HUES64 (cell line): ENCODE measurements at regions not wholly inside any gene's neighbourhood (a gene's known extent, or its start where the extent isn't known, plus 50 kb on each side); places are given as distances from the start of the nearest gene placed in this dataset.
"Not testable (repeated sequence)": the region's sequence is repeated elsewhere in the genome, so short reads cannot be mapped to it uniquely, and the experiment has no call there.

Experiments used
- H3K27ac ChIP-seq: 2 replicates; pipeline ENCODE4 v1.7.0; 2013; ENCODE audit warnings: low read depth, low read length, inconsistent platforms
- H3K27me3 ChIP-seq: 2 replicates; pipeline ENCODE4 v1.6.1; 2013; ENCODE audit warnings: mild to moderate bottlenecking, low read length; ENCODE audit not compliant: insufficient read depth
- H3K36me3 ChIP-seq: 2 replicates; pipeline ENCODE4 v1.6.1; 2013; ENCODE audit warnings: mild to moderate bottlenecking, low read length; ENCODE audit not compliant: insufficient read depth
- H3K4me1 ChIP-seq: 2 replicates; pipeline ENCODE4 v1.6.1; 2013; ENCODE audit warnings: mild to moderate bottlenecking, low read length, moderate library complexity; ENCODE audit not compliant: insufficient read depth
- H3K4me3 ChIP-seq: 2 replicates; pipeline ENCODE4 v1.5.1; 2013; ENCODE audit warnings: mild to moderate bottlenecking, low read length, moderate library complexity
- H3K9ac ChIP-seq: 2 replicates; pipeline ENCODE4 v1.6.1; 2013; ENCODE audit warnings: mild to moderate bottlenecking, low read depth, low read length
- H3K9me3 ChIP-seq: 2 replicates; pipeline ENCODE4 v1.6.1; 2013; ENCODE audit warnings: low read depth, low read length; ENCODE audit not compliant: insufficient read depth
- WGBS: fragments of 150-250, 120-280 bp; methylation state at CpG from one replicate; pipeline ENCODE4 v1.1.7; 2013; ENCODE audit warnings: missing lambda C conversion rate; 5-methylcytosine and 5-hydroxymethylcytosine counted together

DNA sequence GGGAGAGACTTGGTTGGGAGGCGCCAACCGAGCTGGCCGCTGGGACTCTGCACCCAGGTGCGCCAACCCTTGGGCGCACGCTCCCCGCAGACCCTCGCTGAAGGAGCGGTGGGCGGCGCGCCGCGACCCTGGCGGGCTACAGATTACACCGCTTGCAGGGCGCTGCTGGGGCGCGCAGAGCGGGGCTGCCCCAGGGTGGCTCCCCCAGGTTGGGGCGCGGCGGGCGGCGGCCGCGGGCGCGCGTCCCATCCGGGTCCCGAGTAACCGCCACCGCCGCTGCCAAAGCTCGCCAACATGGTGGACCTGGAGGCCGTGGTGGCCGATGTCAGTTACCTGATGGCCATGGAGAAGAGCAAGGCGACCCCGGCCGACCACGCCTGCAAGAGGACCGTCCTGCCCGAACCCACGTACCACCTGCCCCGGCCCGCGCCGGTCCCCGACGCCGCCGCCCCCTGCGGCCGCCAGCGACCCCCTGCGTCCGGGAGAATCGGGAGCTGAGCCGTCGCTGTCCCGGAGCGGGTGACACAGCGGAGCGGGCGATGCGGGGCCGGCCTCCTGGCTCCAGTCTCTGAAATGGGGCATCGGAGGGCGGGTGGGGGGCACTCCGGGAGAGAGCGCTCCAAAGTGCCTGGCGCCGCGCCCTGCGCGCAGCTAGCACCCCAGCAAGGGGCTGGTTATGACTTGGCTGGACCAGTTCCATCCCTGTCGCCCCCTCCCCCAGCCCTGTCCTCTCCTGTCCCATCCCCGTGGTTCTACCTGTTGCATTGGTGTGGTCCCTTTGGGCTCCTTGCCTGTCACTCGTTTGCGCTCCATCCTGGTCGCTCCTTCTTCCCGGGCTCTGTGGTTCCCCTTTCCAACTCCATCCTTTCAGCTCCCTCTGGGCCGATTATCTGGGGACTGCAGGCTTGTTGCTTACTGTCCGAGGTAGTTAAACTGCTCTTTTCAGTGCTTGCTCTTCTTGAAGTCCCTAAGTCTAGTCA lies 143.3 kb upstream of the GRK3 start:
- H3K9ac ChIP-seq: no peak overlapping the region; the same call in 1 of the 2 replicates
- H3K27ac ChIP-seq: no peak overlapping the region
- H3K9me3 ChIP-seq: no peaks in the 10 kb centered on the region
- H3K36me3 ChIP-seq: no peaks in the 10 kb centered on the region
- peaks cover 54% of the 10 kb centered on the region for H3K27me3 ChIP-seq
- under 1% methylated on average over 85 of the region's 85 CpGs for WGBS
- peaks cover 5% of the 10 kb centered on the region for H3K4me1 ChIP-seq
- peak overlapping the region; percentile 54 for H3K4me3 ChIP-seq

DNA sequence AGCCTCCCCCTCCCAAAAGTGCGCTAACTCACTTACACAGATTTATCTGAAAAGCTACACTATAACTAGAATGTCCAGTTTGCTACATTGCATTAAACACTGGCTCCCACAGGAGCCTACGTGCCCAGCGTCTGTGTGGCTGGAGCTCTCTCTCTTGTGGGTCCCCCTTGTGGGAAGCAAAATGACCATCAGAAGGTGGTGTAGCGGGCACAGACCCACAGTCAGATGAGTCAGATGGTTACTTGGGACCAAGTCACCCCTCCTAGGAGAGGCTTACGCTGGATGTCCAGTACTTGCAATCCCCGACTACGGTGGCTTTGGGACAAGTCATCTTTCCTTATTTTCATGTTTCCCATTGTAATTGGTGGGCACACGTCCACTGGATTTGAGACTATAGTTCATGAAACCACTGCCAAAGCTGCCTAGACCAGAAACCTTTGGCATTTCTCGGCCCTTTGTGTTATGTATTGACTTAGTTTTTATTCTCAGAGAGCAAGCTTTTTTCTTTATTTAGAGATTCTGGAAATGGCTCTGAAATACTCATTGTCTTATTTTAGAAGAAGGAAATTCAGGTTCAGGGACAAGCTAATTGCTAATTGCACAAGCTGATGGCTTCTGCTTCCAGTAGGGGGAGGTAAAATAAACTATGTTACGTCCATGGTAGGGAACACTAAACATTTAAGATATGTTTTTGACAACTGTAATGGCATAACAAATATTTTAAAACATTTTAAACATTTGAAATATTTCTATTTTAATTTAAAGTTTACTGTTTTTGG lies 137.8 kb upstream of the GRK3 start:
- 75% methylated on average over 9 of the region's 10 CpGs for WGBS
- H3K4me3 ChIP-seq, H3K27ac ChIP-seq, H3K9ac ChIP-seq, H3K4me1 ChIP-seq, H3K36me3 ChIP-seq, H3K9me3 ChIP-seq: not testable (repeated sequence)
- peaks cover 19% of the 10 kb centered on the region for H3K27me3 ChIP-seq

DNA sequence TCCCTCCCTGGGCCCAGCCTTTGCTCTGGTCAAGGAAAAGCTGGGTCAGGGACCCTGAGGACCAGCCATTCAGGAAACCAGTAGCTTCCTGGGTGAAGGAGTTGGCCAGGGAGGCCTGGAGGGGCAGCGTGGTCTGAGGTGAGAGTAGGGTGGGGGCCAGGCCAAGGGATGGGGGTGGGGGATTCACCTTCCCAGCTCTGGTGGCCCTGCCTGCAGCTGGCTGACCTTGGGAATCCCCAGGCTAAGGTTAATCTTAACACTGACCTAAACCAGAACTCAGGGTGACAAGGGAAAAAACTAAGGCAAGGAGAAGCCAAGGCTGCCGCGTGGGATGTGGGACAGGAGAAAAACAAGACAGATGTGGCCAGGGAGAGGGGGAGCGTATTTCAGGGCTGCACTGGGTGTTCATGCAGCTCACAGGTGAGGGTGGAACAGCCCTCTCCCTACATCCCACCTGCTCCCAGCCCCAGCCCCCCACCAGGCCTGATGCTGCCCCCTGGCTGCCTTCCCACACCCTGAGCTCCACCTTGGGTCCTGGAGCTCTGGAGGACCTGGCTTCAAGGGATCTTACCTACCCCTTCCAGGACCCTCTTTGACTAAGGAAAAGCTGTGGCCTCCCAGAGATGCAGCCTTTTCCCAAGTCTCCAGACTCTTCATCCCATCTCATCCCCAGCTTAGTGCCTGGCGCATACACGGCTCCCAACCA lies 132.7 kb upstream of the GRK3 start:
- H3K36me3 ChIP-seq, H3K27ac ChIP-seq, H3K27me3 ChIP-seq, H3K9me3 ChIP-seq, H3K9ac ChIP-seq, H3K4me3 ChIP-seq, H3K4me1 ChIP-seq: not testable (repeated sequence)
- 83% methylated on average over 1 of the region's 6 CpGs for WGBS

DNA sequence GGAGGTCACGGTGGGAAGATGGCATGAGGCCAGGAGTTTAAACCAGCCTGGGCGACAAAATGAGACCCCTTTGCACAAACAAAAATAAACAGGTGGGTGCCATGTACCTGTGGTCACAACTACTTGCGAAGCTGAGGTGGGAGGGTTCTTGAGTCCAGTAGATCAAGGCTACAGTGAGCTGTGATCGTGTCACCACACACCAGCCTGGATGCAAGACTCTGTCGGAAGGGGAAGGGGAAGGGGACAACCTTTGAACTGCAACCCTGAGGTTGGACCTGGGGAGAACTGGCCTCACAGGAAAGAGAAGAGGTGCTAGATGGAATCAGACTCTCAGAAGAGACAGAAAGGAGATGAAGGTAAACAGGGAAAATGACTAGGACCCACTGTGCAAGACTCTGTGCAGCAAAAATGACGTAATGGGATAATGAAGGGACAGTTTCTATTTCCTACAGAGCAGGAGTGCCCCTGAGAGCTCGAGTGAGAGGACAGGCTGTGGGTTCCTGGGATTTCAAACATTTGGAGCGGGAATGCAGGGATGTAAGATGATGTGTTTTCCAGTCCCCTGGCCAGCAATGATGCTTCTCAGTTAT lies 131.0 kb upstream of the GRK3 start:
- not testable (repeated sequence) for H3K9ac ChIP-seq, H3K4me1 ChIP-seq
- WGBS: 87% methylated on average over 7 of the region's 8 CpGs

DNA sequence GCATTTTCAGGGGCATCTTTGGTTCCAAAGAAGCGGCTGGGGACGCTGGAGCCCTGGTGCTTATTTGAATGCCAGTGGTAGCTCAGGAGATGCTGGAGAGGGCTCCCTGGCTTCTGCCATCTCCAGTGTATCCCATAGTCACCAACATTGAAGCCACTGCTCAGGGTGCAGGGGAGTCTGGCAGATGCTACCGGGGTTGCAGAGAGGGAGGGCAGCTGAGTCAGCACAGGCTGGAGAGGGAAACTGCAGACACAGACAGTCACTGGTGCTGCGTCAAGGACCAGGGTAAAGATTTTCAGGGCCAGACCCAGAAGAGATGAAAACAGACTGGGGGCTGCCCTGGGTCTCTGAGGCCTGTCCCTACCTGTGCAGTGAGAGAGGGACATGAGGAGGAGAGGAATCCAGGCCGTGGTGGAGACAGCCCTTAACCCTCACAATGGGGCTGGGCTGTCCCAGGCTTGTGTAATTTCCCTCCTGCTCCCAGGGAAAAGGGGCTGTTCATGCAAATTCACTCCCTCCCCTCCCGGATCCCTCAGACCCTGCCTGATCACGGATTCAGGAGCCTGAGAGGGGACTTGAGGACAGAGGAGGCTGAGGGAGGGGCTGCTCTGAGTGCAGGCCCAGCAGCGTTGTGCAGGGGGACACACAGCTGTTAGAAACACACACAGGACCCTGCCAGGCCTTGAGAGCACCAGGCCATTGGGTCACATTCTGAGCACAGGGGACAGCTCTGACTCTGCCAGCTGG lies 126.9 kb upstream of the GRK3 start:
- no peak overlapping the region for H3K4me3 ChIP-seq
- H3K27ac ChIP-seq: no peak overlapping the region
- H3K36me3 ChIP-seq: no peaks in the 10 kb centered on the region
- WGBS: 50% methylated on average over 6 of the region's 8 CpGs
- no peaks in the 10 kb centered on the region for H3K9me3 ChIP-seq
- H3K9ac ChIP-seq: no peak overlapping the region
- no peaks in the 10 kb centered on the region for H3K27me3 ChIP-seq
- H3K4me1 ChIP-seq: peaks cover 8% of the 10 kb centered on the region; the same call in 1 of the 2 replicates

More for the DNA sequence above, 131.0 kb upstream of the GRK3 start:
- H3K36me3 ChIP-seq, H3K27me3 ChIP-seq, H3K9me3 ChIP-seq, H3K4me3 ChIP-seq, H3K27ac ChIP-seq: not testable (repeated sequence)

DNA sequence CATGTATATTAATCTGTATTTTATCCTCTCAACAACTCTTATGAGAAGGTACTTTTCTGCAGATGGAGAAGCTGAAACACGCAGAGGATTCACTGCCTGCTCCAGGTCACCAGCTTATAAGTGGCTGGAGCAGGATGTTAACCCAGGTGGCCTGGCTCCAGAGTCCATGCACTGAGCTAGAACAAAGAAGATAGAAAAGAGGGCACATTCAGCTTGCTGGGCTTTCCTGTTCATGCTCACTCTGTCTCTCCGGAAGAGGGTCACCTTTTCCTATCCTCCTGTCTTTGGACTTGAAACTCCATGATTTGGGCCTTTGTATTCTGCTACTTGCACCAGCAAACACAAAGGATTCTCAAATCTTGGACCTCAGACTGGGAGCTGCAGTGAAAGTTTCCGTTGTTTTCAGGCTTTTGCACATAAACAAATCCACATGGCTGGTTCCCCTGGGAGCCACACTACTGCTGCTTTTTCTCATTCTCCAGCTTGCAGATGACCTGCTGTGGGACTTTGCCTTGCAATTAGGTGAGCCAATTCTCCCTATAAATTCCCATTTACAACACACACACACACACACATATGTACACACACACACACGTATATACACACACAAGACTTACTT lies 117.3 kb upstream of the GRK3 start:
- Histone ChIP-seq H3K27me3 (no peaks in the 10 kb centered on the region), H3K4me1 (peaks cover 11% of the 10 kb centered on the region), H3K36me3 (no peaks in the 10 kb centered on the region), H3K27ac (no peak overlapping the region), H3K4me3 (peak overlapping the region; percentile 78; the same call in 1 of the 2 replicates), H3K9me3 (no peaks in the 10 kb centered on the region), H3K9ac (no peak overlapping the region)
- WGBS: 61% methylated on average over 4 of the region's 4 CpGs

GRCh38 chr22:25447686-25448434 lies 116.6 kb upstream of the GRK3 start:
- Histone ChIP-seq H3K4me3 (peak overlapping the region; percentile 78), H3K9ac (peak overlapping the region; percentile 79), H3K4me1 (peaks cover 11% of the 10 kb centered on the region), H3K27me3 (no peaks in the 10 kb centered on the region), H3K36me3 (peaks cover 1% of the 10 kb centered on the region; the same call in 1 of the 2 replicates), H3K9me3 (no peaks in the 10 kb centered on the region), H3K27ac (no peak overlapping the region)
- WGBS: 7% methylated on average over 28 of the region's 30 CpGs

GRCh38 chr22:25448435-25449051 lies 115.9 kb upstream of the GRK3 start:
- Histone ChIP-seq H3K4me1 (peaks cover 11% of the 10 kb centered on the region), H3K9ac (peak overlapping the region; percentile 79), H3K27ac (no peak overlapping the region), H3K9me3 (no peaks in the 10 kb centered on the region), H3K36me3 (peaks cover 8% of the 10 kb centered on the region), H3K4me3 (peak overlapping the region; percentile 78), H3K27me3 (no peaks in the 10 kb centered on the region)
- 5% methylated on average over 14 of the region's 16 CpGs for WGBS

DNA sequence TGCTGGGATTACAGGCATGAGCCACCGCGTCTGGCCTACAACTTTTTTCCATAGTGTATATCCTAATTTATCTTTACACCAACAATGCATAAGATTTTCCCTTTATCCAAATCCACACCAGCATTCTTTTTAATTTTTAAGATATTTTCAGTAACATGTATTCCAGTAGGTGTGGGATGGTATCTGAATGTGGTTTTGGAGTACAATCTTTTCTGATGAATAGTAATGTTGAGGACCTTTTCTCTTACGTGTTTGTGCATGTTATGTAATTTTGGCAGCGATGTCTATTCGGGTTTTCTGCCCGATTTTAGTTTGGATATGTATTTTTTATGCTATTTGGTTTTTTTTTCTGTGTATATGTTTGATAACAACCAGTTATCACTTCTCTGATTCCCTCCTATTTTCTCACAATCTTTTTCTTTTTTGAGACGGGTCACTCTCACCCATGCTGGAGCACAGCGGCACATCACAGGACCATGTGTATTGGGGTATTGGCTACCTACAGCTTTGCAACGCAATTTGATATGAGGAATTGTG lies 114.6 kb upstream of the GRK3 start:
- 94% methylated on average over 9 of the region's 9 CpGs for WGBS
- Histone ChIP-seq H3K4me1 (peaks cover 11% of the 10 kb centered on the region), H3K9me3 (no peaks in the 10 kb centered on the region), H3K27ac (no peak overlapping the region), H3K27me3 (no peaks in the 10 kb centered on the region), H3K4me3 (peak overlapping the region; percentile 78; the same call in 1 of the 2 replicates), H3K36me3 (peaks cover 15% of the 10 kb centered on the region), H3K9ac (no peak overlapping the region)
